CD14-positive monocyte (primary cell): ENCODE measurements at regions not wholly inside any gene's neighbourhood (a gene's known extent, or its start where the extent isn't known, plus 50 kb on each side); places are given as distances from the start of the nearest gene placed in this dataset.

Experiments used
- DNase-seq, 3 donors: peaks; one replicate each; pipeline ENCODE4 v3.0.0-alpha.2; 2011 to 2022
- H2AFZ ChIP-seq: 2 replicates; pipeline ENCODE4 v1.6.0; 2012; ENCODE audit warnings: mild to moderate bottlenecking, low read depth, low read length, inconsistent platforms; ENCODE audit not compliant: insufficient read depth, poor library complexity, severe bottlenecking
- H3K27ac ChIP-seq, 2 donors: 1 replicate in 1 of 2; 2 replicates in 1 of 2; pipeline ENCODE4 v1.5.1; 2012 to 2013; ENCODE audit warnings: low read length in 2 of 2, control low read depth in 1 of 2, inconsistent platforms in 1 of 2, low read depth in 1 of 2, mild to moderate bottlenecking in 1 of 2
- H3K27me3 ChIP-seq, 2 donors: one replicate each; pipeline versions ENCODE4 v1.6.0 to v1.6.1; 2011 to 2013; ENCODE audit warnings: low read length in 2 of 2; ENCODE audit not compliant: control insufficient read depth in 2 of 2, insufficient read depth in 2 of 2
- H3K36me3 ChIP-seq, 2 donors: replicated peaks in 1 of 2; 1 replicate in 1 of 2; 2 replicates in 1 of 2; pipeline versions ENCODE4 v1.5.1 to v1.6.1; 2012 to 2013; ENCODE audit warnings: low read length in 2 of 2, control low read depth in 1 of 2, inconsistent platforms in 1 of 2, mild to moderate bottlenecking in 1 of 2; ENCODE audit not compliant: insufficient read depth in 2 of 2, control insufficient read depth in 1 of 2
- H3K4me1 ChIP-seq, 2 donors: 1 replicate in 1 of 2; 2 replicates in 1 of 2; pipeline versions ENCODE4 v1.5.1 to v1.6.1; 2012 to 2013; ENCODE audit warnings: low read length in 2 of 2, control low read depth in 1 of 2, inconsistent platforms in 1 of 2, mild to moderate bottlenecking in 1 of 2, moderate library complexity in 1 of 2; ENCODE audit not compliant: insufficient read depth in 2 of 2, control insufficient read depth in 1 of 2
- H3K4me2 ChIP-seq: replicated peaks from 2 replicates; pipeline ENCODE3; 2012; ENCODE audit warnings: low read length, moderate library complexity, mild to moderate bottlenecking; ENCODE audit not compliant: poor library complexity, severe bottlenecking; ENCODE audit errors: extremely low read depth
- H3K4me3 ChIP-seq, 3 experiments: fragments of 200-600 bp in 1 of 3; sonication (generic) in 1 of 3; replicated peaks in 1 of 3; 1 replicate in 2 of 3; 2 replicates in 1 of 3; pipeline ENCODE4 v1.5.1; 2011 to 2013; ENCODE audit warnings: low read length in 3 of 3, mild to moderate bottlenecking in 3 of 3, control low read depth in 2 of 3, low read depth in 2 of 3, inconsistent platforms in 1 of 3, moderate library complexity in 1 of 3
- H3K79me2 ChIP-seq: 2 replicates; pipeline ENCODE4 v1.6.0; 2012; ENCODE audit warnings: mild to moderate bottlenecking, control low read depth, inconsistent platforms, low read length, moderate library complexity; ENCODE audit not compliant: insufficient read depth
- H3K9ac ChIP-seq: 2 replicates; pipeline ENCODE4 v1.6.0; 2017; ENCODE audit warnings: low read length, mild to moderate bottlenecking; ENCODE audit not compliant: insufficient read depth, poor library complexity, severe bottlenecking
- H3K9me3 ChIP-seq, 2 donors: replicated peaks in 1 of 2; 1 replicate in 1 of 2; 2 replicates in 1 of 2; pipeline versions ENCODE4 v1.5.1 to v1.6.1; 2012 to 2013; ENCODE audit warnings: low read length in 2 of 2, control low read depth in 1 of 2; ENCODE audit not compliant: control insufficient read depth in 1 of 2, insufficient read depth in 1 of 2
- H4K20me1 ChIP-seq: 2 replicates; pipeline ENCODE4 v1.6.0; 2012; ENCODE audit warnings: mild to moderate bottlenecking, low read length, control low read depth, moderate library complexity; ENCODE audit not compliant: insufficient read depth
- H3K27ac Mint-ChIP-seq, 7 donors: one replicate each; pipeline ENCODE4 v1.8.0; 2020; ENCODE audit warnings: mild to moderate bottlenecking in 7 of 7, mixed read lengths in 7 of 7, moderate library complexity in 6 of 7, inconsistent platforms in 2 of 7
- H3K27me3 Mint-ChIP-seq, 3 donors: one replicate each; pipeline ENCODE4 v1.8.0; 2021 to 2022; ENCODE audit warnings: low read depth in 3 of 3, mild to moderate bottlenecking in 3 of 3, mixed read lengths in 3 of 3, moderate library complexity in 3 of 3, inconsistent platforms in 1 of 3
- H3K36me3 Mint-ChIP-seq, 2 donors: one replicate each; pipeline ENCODE4 v1.8.0; 2020; ENCODE audit warnings: mixed read lengths in 2 of 2, inconsistent platforms in 1 of 2, mild to moderate bottlenecking in 1 of 2
- H3K4me1 Mint-ChIP-seq: one replicate; pipeline ENCODE4 v1.8.0; 2020; ENCODE audit warnings: mild to moderate bottlenecking, mixed read lengths
- H3K4me3 Mint-ChIP-seq, 2 donors: one replicate each; pipeline ENCODE4 v1.8.0; 2020; ENCODE audit warnings: mild to moderate bottlenecking in 2 of 2, mixed read lengths in 2 of 2, moderate library complexity in 1 of 2
- H3K9me3 Mint-ChIP-seq, 7 donors: one replicate each; pipeline ENCODE4 v1.8.0; 2020 to 2022; ENCODE audit warnings: mixed read lengths in 7 of 7, mild to moderate bottlenecking in 6 of 7, moderate library complexity in 6 of 7, inconsistent platforms in 2 of 7
- WGBS: methylation state at CpG from one replicate; pipeline ENCODE4 v1.1.5; 2013; ENCODE audit warnings: missing lambda C conversion rate; ENCODE audit not compliant: insufficient coverage; 5-methylcytosine and 5-hydroxymethylcytosine counted together
- intact Hi-C, 2 donors: fragments of 100-400 bp; cut with micrococcal nuclease; formaldehyde crosslinking; loops; one replicate each; pipeline versions ENCODE4 v1.15.0 to v1.15.1; 2023
- TF ChIP-seq, protein P1 (sequence below): fragments of 200-600 bp; IDR thresholded peaks from one replicate; pipeline ENCODE4 v1.8.0; 2022; ENCODE audit warnings: antibody characterized with exemption, mild to moderate bottlenecking

DNA sequence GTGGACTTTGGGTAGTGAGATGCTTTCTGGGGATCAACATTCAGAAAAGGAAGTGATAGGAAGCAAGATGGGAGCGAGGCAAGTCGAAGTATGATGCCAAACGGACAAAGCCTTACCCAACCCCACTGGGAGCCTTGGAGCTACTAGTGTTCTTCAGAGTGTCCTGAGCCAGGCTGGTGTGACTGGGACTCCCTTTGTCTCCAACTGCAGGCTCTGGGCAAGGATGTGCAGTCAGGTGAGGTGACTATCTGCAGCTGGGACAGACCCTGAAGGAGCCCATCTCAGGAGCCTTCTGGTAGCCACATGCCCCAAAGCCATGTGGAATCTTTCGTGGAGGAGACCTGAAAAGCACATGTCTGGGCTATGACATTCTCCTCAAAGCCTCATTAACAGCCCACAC, 360.6 kb downstream of the MTRR start:
- H3K27me3 Mint-ChIP-seq, result peaks cover 0 to 3% (median 1%) of the 10 kb centered on the region in 3 donors
- H3K36me3 Mint-ChIP-seq, result no peaks in the 10 kb centered on the region
- H3K4me3 Mint-ChIP-seq, result no peak overlapping the region
- Histone ChIP-seq H3K27ac (no peak overlapping the region), H3K27me3 (no peaks in the 10 kb centered on the region), H3K4me3 (no peak overlapping the region), H2AFZ (no peak overlapping the region), H3K36me3 (no peaks in the 10 kb centered on the region), H4K20me1 (no peaks in the 10 kb centered on the region), H3K79me2 (no peaks in the 10 kb centered on the region), H3K9ac (no peak overlapping the region), H3K9me3 (no peaks in the 10 kb centered on the region), H3K4me1 (no peaks in the 10 kb centered on the region), H3K4me2 (no peak overlapping the region)
- H3K9me3 Mint-ChIP-seq, result peaks cover 0 to 8% (median 3%) of the 10 kb centered on the region in 7 donors
- TF ChIP-seq, protein P1, sequence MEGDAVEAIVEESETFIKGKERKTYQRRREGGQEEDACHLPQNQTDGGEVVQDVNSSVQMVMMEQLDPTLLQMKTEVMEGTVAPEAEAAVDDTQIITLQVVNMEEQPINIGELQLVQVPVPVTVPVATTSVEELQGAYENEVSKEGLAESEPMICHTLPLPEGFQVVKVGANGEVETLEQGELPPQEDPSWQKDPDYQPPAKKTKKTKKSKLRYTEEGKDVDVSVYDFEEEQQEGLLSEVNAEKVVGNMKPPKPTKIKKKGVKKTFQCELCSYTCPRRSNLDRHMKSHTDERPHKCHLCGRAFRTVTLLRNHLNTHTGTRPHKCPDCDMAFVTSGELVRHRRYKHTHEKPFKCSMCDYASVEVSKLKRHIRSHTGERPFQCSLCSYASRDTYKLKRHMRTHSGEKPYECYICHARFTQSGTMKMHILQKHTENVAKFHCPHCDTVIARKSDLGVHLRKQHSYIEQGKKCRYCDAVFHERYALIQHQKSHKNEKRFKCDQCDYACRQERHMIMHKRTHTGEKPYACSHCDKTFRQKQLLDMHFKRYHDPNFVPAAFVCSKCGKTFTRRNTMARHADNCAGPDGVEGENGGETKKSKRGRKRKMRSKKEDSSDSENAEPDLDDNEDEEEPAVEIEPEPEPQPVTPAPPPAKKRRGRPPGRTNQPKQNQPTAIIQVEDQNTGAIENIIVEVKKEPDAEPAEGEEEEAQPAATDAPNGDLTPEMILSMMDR, result no peak
- DNase-seq, result no peak
- 83% methylated on average over 1 of the region's 4 CpGs for WGBS
- intact Hi-C loops, result no loop called here
- no peak overlapping the region for H3K27ac Mint-ChIP-seq
- H3K4me1 Mint-ChIP-seq, result no peaks in the 10 kb centered on the region

DNA sequence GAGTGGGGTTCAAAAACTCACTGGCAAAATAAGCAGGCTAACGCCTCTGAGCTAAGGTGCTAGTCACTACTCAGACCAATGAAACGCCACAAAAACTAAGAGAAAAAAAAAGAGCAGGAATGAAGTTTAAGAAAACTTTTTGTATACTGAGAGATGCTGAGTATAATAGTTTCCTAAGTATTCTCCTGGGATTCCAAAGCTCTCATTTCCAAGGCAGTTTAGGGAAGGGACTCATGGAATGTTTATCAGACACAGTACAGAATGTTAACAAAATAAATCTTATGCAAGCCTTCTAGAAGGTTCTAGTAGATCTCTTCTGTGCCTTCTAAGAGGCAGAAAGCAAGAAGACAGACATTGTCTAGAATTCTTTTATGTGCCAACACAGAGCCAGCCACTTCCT, 361.9 kb downstream of the MTRR start:
- H3K4me3 ChIP-seq, result no peak overlapping the region
- no peak for DNase-seq
- Mint-ChIP-seq H3K27me3 (peaks cover 1 to 4% (median 1%) of the 10 kb centered on the region in 3 donors), H3K36me3 (no peaks in the 10 kb centered on the region), H3K4me1 (no peaks in the 10 kb centered on the region), H3K9me3 (peaks cover 0 to 7% (median 2%) of the 10 kb centered on the region in 7 donors), H3K4me3 (no peak overlapping the region), H3K27ac (no peak overlapping the region)
- H3K36me3 ChIP-seq, result no peaks in the 10 kb centered on the region
- H4K20me1 ChIP-seq, result no peaks in the 10 kb centered on the region
- H3K9me3 ChIP-seq, result no peaks in the 10 kb centered on the region
- TF ChIP-seq, protein P1, result no peak
- H3K79me2 ChIP-seq, result no peaks in the 10 kb centered on the region
- H3K27ac ChIP-seq, result no peak overlapping the region
- H3K9ac ChIP-seq, result no peak overlapping the region
- no peaks in the 10 kb centered on the region for H3K27me3 ChIP-seq
- H3K4me2 ChIP-seq, result no peak overlapping the region
- WGBS, result 75% methylated on average over 2 of the region's 2 CpGs
- H2AFZ ChIP-seq, result no peak overlapping the region
- intact Hi-C loops, result no loop called here
- H3K4me1 ChIP-seq, result no peaks in the 10 kb centered on the region
